ENCODE measurements at regions not wholly inside any gene's neighbourhood (a gene's known extent, or its start where the extent isn't known, plus 50 kb on each side); places are given as distances from the start of the nearest gene placed in this dataset.

- TF ChIP-seq TEAD4 (IDR thresholded peaks at IDR 0.05) (no peak), CREB1 (IDR thresholded peaks at IDR 0.05; ENCODE audit: low read depth) (no peak), MAX (IDR thresholded peaks at IDR 0.05) (no peak), EGR1 (IDR thresholded peaks at IDR 0.05) (no peak)
These were observed 145.4 kb downstream of the NECTIN1 start for GRCh38 chr11:119583585-119583984.

GRCh38 chr11:119580751-119581150 is 148.2 kb downstream of the NECTIN1 start:
- TF ChIP-seq CREB1 (IDR thresholded peaks at IDR 0.05; ENCODE audit: low read depth) (no peak), ZBTB7A (IDR thresholded peaks at IDR 0.05; ENCODE audit: low read depth) (no peak), REST (IDR thresholded peaks at IDR 0.05; ENCODE audit: low read depth) (no peak), NFIC (IDR thresholded peaks at IDR 0.05) (no peak), USF1 (IDR thresholded peaks at IDR 0.05) (no peak), YY1 (IDR thresholded peaks at IDR 0.05; ENCODE audit: low read depth) (no peak), TEAD4 (IDR thresholded peaks at IDR 0.05) (no peak)

GRCh38 chr11:119580081-119580480 is 148.9 kb downstream of the NECTIN1 start:
- TF ChIP-seq YY1 (IDR thresholded peaks at IDR 0.05; ENCODE audit: low read depth), result no peak
- TF ChIP-seq TEAD4 (IDR thresholded peaks at IDR 0.05), result no peak
- no peak for TF ChIP-seq REST (IDR thresholded peaks at IDR 0.05; ENCODE audit: low read depth)
- no peak for TF ChIP-seq USF1 (IDR thresholded peaks at IDR 0.05)
- no peak for TF ChIP-seq MAX (IDR thresholded peaks at IDR 0.05)
- no peak for TF ChIP-seq EGR1 (IDR thresholded peaks at IDR 0.05)

- TF ChIP-seq TAF1 (IDR thresholded peaks at IDR 0.05; ENCODE audit: low read depth) (no peak), REST (IDR thresholded peaks at IDR 0.05; ENCODE audit: low read depth) (no peak)
These were observed 150.3 kb downstream of the NECTIN1 start for GRCh38 chr11:119578521-119579191.

- TF ChIP-seq EGR1 (IDR thresholded peaks at IDR 0.05), result no peak
- TF ChIP-seq CEBPB (IDR thresholded peaks at IDR 0.05), result no peak
- TF ChIP-seq USF1 (IDR thresholded peaks at IDR 0.05), result no peak
- no peak for TF ChIP-seq FOXM1 (IDR thresholded peaks at IDR 0.05; ENCODE audit: borderline replicate concordance, low read depth)
- TF ChIP-seq MAX (IDR thresholded peaks at IDR 0.05), result no peak
- TF ChIP-seq RAD21 (IDR thresholded peaks at IDR 0.05; ENCODE audit: low read depth), result no peak
- no peak for TF ChIP-seq CREB1 (IDR thresholded peaks at IDR 0.05; ENCODE audit: low read depth)
- no peak for TF ChIP-seq TEAD4 (IDR thresholded peaks at IDR 0.05)
- no peak for TF ChIP-seq TAF1 (IDR thresholded peaks at IDR 0.05; ENCODE audit: low read depth)
- no peak for TF ChIP-seq TCF12 (IDR thresholded peaks at IDR 0.05; ENCODE audit: low read depth)
- TF ChIP-seq ZBTB7A (IDR thresholded peaks at IDR 0.05; ENCODE audit: low read depth), result no peak
- no peak for TF ChIP-seq REST (IDR thresholded peaks at IDR 0.05; ENCODE audit: low read depth)
- TF ChIP-seq YY1 (IDR thresholded peaks at IDR 0.05; ENCODE audit: low read depth), result no peak
- TF ChIP-seq NFIC (IDR thresholded peaks at IDR 0.05), result no peak
- TF ChIP-seq EP300 (IDR thresholded peaks at IDR 0.05; ENCODE audit: borderline replicate concordance), result no peak
These were observed 150.9 kb upstream of the THY1 start for GRCh38 chr11:119573858-119574257.

Measured in Ishikawa (cell line).